ENCODE measurements at regions not wholly inside any gene's neighbourhood (a gene's known extent, or its start where the extent isn't known, plus 50 kb on each side); places are given as distances from the start of the nearest gene placed in this dataset.

DNA sequence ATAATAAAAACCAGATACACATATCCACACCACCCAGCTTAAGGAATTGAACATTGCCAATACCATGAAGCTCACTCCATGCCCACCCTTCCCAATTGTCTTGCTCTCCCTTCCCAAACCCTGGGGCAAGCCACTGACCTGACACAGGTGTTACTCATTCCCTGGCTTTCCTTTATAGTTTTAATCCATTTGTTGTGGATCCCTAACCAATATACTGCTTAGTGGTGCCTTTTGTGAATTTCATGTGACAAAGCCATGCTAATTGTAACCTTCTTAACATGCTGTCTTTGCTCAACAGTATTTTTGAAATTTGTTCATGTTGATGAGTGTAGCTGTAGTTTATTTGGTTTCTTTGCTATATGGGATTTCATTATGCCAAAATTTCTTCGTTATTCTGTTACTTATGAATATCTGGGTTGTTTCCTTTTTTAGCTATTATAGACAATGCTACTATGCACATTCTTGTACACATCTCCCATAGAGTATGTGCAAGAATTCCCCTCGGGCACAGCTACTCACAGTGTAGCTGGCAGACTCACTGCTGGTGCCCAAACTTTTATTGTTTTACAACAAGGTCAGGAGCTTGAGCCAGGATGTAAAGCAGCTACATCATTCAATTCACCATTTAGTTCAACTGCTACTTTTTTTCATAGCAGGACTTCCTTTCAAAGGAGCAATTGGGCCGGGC, 90.8 kb upstream of the ATL2 start:
- Mint-ChIP-seq H3K4me1 (ENCODE audit: unreplicated experiment) (no peaks in the 10 kb centered on the region), H3K4me3 (ENCODE audit: unreplicated experiment) (no peak overlapping the region), H3K27ac (ENCODE audit: unreplicated experiment) (no peak overlapping the region), H3K27me3 (ENCODE audit: unreplicated experiment) (peaks cover 2% of the 10 kb centered on the region), H3K9me3 (ENCODE audit: unreplicated experiment) (no peaks in the 10 kb centered on the region), H3K36me3 (ENCODE audit: low read depth, unreplicated experiment) (no peaks in the 10 kb centered on the region)
- TF ChIP-seq, protein P1, sequence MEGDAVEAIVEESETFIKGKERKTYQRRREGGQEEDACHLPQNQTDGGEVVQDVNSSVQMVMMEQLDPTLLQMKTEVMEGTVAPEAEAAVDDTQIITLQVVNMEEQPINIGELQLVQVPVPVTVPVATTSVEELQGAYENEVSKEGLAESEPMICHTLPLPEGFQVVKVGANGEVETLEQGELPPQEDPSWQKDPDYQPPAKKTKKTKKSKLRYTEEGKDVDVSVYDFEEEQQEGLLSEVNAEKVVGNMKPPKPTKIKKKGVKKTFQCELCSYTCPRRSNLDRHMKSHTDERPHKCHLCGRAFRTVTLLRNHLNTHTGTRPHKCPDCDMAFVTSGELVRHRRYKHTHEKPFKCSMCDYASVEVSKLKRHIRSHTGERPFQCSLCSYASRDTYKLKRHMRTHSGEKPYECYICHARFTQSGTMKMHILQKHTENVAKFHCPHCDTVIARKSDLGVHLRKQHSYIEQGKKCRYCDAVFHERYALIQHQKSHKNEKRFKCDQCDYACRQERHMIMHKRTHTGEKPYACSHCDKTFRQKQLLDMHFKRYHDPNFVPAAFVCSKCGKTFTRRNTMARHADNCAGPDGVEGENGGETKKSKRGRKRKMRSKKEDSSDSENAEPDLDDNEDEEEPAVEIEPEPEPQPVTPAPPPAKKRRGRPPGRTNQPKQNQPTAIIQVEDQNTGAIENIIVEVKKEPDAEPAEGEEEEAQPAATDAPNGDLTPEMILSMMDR (IDR thresholded peaks at IDR 0.05; ENCODE audit: unreplicated experiment), result no peak
- no peak for DNase-seq (ENCODE audit: low spot score)

DNA sequence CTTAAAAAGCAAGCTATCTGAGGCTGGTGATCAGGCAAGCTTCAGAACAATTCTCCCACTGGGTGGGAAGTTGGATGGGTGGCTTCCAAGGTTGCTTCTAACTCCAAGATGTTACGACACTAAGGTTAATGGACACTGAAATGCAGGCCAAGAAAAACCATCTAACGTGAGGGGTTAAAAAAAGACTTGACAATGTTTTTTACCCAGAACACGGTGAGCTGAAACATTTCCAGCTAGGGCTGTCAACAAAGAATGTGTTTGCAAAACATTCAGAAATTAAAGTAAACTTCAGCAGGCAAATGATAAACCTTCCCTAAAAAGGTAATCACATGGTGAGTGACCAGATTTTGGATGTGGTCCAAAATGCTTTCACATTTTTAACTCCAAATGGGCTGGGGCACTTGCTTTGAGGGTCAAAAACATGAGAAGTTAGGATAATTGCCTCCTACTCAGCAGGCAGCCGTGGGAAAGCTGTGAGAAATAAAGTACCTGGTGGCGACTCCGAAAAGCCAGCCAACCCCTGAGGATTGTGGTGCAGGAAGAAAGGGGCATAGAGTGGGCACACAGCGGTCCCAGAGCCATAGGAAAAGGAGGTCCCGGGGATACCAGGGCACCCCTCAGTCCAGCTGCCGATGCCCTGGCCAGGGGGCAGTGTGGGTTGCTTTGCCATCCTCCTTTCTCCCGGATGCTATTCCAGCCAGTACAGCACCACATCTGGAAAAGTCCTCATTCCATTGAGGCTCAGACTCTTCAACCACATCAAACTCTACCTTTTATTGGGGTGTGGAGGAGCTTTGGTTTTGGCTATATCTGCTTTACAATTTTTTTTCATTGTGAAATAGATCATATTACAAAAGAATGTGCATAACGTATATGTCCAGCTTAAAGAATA, 90.0 kb upstream of the ATL2 start:
- peaks cover 2% of the 10 kb centered on the region for H3K27me3 Mint-ChIP-seq (ENCODE audit: unreplicated experiment)
- no peaks in the 10 kb centered on the region for H3K4me1 Mint-ChIP-seq (ENCODE audit: unreplicated experiment)
- H3K4me3 Mint-ChIP-seq (ENCODE audit: unreplicated experiment), result no peak overlapping the region
- no peak for DNase-seq (ENCODE audit: low spot score)
- TF ChIP-seq, protein P1 (IDR thresholded peaks at IDR 0.05; ENCODE audit: unreplicated experiment), result no peak
- no peaks in the 10 kb centered on the region for H3K36me3 Mint-ChIP-seq (ENCODE audit: low read depth, unreplicated experiment)
- H3K27ac Mint-ChIP-seq (ENCODE audit: unreplicated experiment), result no peak overlapping the region
- no peaks in the 10 kb centered on the region for H3K9me3 Mint-ChIP-seq (ENCODE audit: unreplicated experiment)

DNA sequence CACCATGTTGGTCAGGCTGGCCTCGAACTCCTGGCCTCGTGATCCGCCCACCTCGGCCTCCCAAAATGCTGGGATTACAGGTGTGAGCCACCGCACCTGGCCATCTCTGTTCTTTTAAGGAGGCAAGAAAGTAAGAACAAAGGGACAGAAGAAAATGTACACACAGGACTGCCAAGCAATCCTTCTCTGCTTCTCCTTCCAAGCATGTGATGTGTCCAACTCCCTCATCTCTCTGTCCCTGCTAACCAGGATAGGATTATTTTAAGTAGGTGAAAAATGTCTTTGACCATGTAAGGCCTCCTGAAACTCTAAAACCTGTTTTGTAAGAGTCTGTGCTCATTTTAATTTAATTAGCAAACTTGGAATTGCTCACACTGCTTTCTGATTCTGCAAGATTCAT, 89.3 kb upstream of the ATL2 start:
- no peaks in the 10 kb centered on the region for H3K36me3 Mint-ChIP-seq (ENCODE audit: low read depth, unreplicated experiment)
- H3K9me3 Mint-ChIP-seq (ENCODE audit: unreplicated experiment), result no peaks in the 10 kb centered on the region
- TF ChIP-seq, protein P1 (IDR thresholded peaks at IDR 0.05; ENCODE audit: unreplicated experiment), result no peak
- no peak overlapping the region for H3K27ac Mint-ChIP-seq (ENCODE audit: unreplicated experiment)
- no peaks in the 10 kb centered on the region for H3K4me1 Mint-ChIP-seq (ENCODE audit: unreplicated experiment)
- no peak for DNase-seq (ENCODE audit: low spot score)
- H3K27me3 Mint-ChIP-seq (ENCODE audit: unreplicated experiment), result peaks cover 2% of the 10 kb centered on the region
- H3K4me3 Mint-ChIP-seq (ENCODE audit: unreplicated experiment), result no peak overlapping the region

DNA sequence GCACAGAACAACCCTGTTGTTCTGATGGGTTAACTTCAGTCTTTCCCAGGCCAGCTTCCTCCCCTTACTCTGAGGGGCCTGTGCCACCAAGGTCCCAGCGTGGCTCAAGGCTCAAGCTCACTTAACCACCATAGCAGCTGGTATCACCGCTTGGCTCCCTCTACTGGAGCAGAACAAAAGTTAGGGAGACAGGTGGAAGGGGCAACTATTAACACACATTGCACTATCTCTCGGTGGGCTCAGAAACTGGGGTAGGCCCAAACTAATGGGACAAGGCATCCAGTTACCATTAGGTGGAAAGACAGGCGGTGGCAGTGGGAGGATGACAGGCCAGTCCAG, 88.7 kb upstream of the ATL2 start:
- peak; percentile 43 for DNase-seq (ENCODE audit: low spot score)
- H3K9me3 Mint-ChIP-seq (ENCODE audit: unreplicated experiment), result no peaks in the 10 kb centered on the region
- no peak overlapping the region for H3K27ac Mint-ChIP-seq (ENCODE audit: unreplicated experiment)
- no peaks in the 10 kb centered on the region for H3K4me1 Mint-ChIP-seq (ENCODE audit: unreplicated experiment)
- no peak overlapping the region for H3K4me3 Mint-ChIP-seq (ENCODE audit: unreplicated experiment)
- H3K36me3 Mint-ChIP-seq (ENCODE audit: low read depth, unreplicated experiment), result no peaks in the 10 kb centered on the region
- TF ChIP-seq, protein P1 (IDR thresholded peaks at IDR 0.05; ENCODE audit: unreplicated experiment), result peak; percentile 27
- H3K27me3 Mint-ChIP-seq (ENCODE audit: unreplicated experiment), result peaks cover 2% of the 10 kb centered on the region

Data from endothelial cell (in vitro differentiated cells).